ENCODE measurements at regions not wholly inside any gene's neighbourhood (a gene's known extent, or its start where the extent isn't known, plus 50 kb on each side); places are given as distances from the start of the nearest gene placed in this dataset.

- no peak for DNase-seq
Observed at GRCh38 chr18:55819448-55819847, 231.5 kb upstream of the TCF4 start.

GRCh38 chr18:55818284-55818683 is 230.3 kb upstream of the TCF4 start:
- DNase-seq = no peak

GRCh38 chr18:55811925-55812324 is 223.9 kb upstream of the TCF4 start:
- no peak for DNase-seq

GRCh38 chr18:55805666-55806065 is 217.7 kb upstream of the TCF4 start:
- no peak for DNase-seq

GRCh38 chr18:55795101-55795669 is 207.2 kb upstream of the TCF4 start:
- no peak for DNase-seq

GRCh38 chr18:55794288-55795052 is 206.5 kb upstream of the TCF4 start:
- no peak for DNase-seq

GRCh38 chr18:55790296-55790695 is 202.3 kb upstream of the TCF4 start:
- DNase-seq = no peak

- DNase-seq = no peak
Observed at GRCh38 chr18:55787536-55788073, 199.6 kb upstream of the TCF4 start.

- no peak for DNase-seq
Observed at GRCh38 chr18:55786651-55787272, 198.8 kb upstream of the TCF4 start.

GRCh38 chr18:55783921-55784320 is 195.9 kb upstream of the TCF4 start:
- DNase-seq = no peak

- peak; percentile 69 for DNase-seq
Observed at GRCh38 chr18:55781481-55781957, 193.5 kb upstream of the TCF4 start.

GRCh38 chr18:55780586-55781071 is 192.6 kb upstream of the TCF4 start:
- DNase-seq = no peak

- no peak for DNase-seq
Observed at GRCh38 chr18:55779691-55780585, 191.9 kb upstream of the TCF4 start.

- no peak for DNase-seq
Observed at GRCh38 chr18:55778788-55779690, 191.0 kb upstream of the TCF4 start.

GRCh38 chr18:55777666-55778304 is 189.8 kb upstream of the TCF4 start:
- no peak for DNase-seq

GRCh38 chr18:55775972-55776371 is 188.0 kb upstream of the TCF4 start:
- DNase-seq = no peak

GRCh38 chr18:55774505-55774904 is 186.5 kb upstream of the TCF4 start:
- DNase-seq = no peak

- no peak for DNase-seq
Observed at GRCh38 chr18:55768255-55768654, 180.3 kb upstream of the TCF4 start.

- DNase-seq = no peak
Observed at GRCh38 chr18:55764386-55764785, 176.4 kb upstream of the TCF4 start.

- no peak for DNase-seq
Observed at GRCh38 chr18:55763805-55764204, 175.8 kb upstream of the TCF4 start.

GRCh38 chr18:55763298-55763697 is 175.3 kb upstream of the TCF4 start:
- no peak for DNase-seq

Data from NCI-H1694 (cell line).